Small intestine (tissue), 7 donors: ENCODE measurements at regions not wholly inside any gene's neighbourhood (a gene's known extent, or its start where the extent isn't known, plus 50 kb on each side); places are given as distances from the start of the nearest gene placed in this dataset.

Experiments
- DNase-seq, 2 donors: peaks; one replicate each; pipeline versions ENCODE4 v3.0.0 to v3.0.0-alpha.2; 2013
- FAIRE-seq: peaks from 2 replicates; lab custom pipeline; 2012; peaks lifted over from hg19 to GRCh38; lab: Jason Lieb, UNC
- H3K27ac ChIP-seq, 3 donors: one replicate each; pipeline ENCODE4 v1.5.1; 2013; ENCODE audit warnings: low read length in 2 of 3, mild to moderate bottlenecking in 2 of 3, control low read depth in 1 of 3, inconsistent platforms in 1 of 3, low read depth in 1 of 3, moderate library complexity in 1 of 3
- H3K27me3 ChIP-seq, 3 donors: one replicate each; pipeline ENCODE4 v1.6.1; 2013; ENCODE audit warnings: low read length in 3 of 3, inconsistent platforms in 1 of 3; ENCODE audit not compliant: control insufficient read depth in 3 of 3, insufficient read depth in 3 of 3
- H3K36me3 ChIP-seq, 3 donors: one replicate each; pipeline ENCODE4 v1.6.1; 2013; ENCODE audit warnings: low read length in 3 of 3, inconsistent platforms in 1 of 3, low read depth in 1 of 3, mild to moderate bottlenecking in 1 of 3, moderate library complexity in 1 of 3; ENCODE audit not compliant: control insufficient read depth in 3 of 3, insufficient read depth in 2 of 3
- H3K4me1 ChIP-seq, 3 donors: one replicate each; pipeline ENCODE4 v1.6.1; 2013; ENCODE audit warnings: low read length in 2 of 3, inconsistent platforms in 1 of 3, low read depth in 1 of 3, mild to moderate bottlenecking in 1 of 3, moderate library complexity in 1 of 3; ENCODE audit not compliant: control insufficient read depth in 3 of 3, insufficient read depth in 2 of 3
- H3K4me3 ChIP-seq, 3 donors: one replicate each; pipeline ENCODE4 v1.5.1; 2013; ENCODE audit warnings: low read length in 3 of 3, control low read depth in 1 of 3, inconsistent platforms in 1 of 3, low read depth in 1 of 3, mild to moderate bottlenecking in 1 of 3, moderate library complexity in 1 of 3
- H3K9me3 ChIP-seq, 2 donors: one replicate each; pipeline ENCODE4 v1.6.1; 2013; ENCODE audit warnings: low read depth in 1 of 2, low read length in 1 of 2; ENCODE audit not compliant: control insufficient read depth in 2 of 2, insufficient read depth in 1 of 2
- WGBS, 3 donors: extraction: QIAGEN DNeasy Blood & Tissue Kit; methylation state at CpG; one replicate each; pipeline ENCODE4 v1.1.7; 2013; 5-methylcytosine and 5-hydroxymethylcytosine counted together
- donor health status: healthy with polysubstance abuse.
- donor health status: control.
- donor health status: control.
- donor health status: Bipolar disorder and iron deficiency.
- donor health status: healthy.

DNA sequence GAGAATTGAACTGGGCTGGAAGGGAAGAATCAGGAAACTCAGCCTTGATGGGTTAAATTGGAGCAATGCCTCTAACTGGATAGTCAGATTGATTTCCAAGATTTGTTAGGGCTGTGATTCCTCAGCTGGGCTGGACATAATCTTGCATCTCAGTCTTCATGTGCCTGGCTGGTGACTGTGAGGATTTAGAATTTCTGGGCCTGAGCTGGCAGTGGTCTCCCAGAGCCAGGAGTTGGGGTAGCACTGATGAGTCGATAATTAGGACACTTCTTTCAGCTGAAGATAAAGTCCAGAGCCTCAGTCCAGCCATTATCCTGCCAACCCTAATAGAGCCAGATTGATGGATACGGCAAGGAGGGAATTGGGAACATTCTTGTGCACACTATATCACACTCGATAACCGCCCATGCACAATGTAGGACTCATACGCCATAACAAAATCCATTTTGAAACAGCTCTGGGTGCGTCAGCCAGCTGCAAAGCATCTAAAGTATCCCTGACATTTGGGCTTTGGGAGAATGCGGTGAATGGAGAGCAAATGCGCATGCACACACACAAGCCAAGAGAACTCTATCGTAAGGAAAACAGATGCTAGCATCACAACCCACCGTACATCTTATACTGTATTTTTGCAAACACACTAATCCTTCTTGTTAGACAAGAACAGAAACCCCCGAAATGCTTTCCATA is 405.1 kb upstream of the KLF4 start:
- Histone ChIP-seq H3K4me3 (no peak overlapping the region), H3K4me1 (peaks cover 0 to 2% (median 0%) of the 10 kb centered on the region in 3 donors), H3K9me3 (peaks cover 0 to 8% of the 10 kb centered on the region in 2 donors), H3K27ac (peak overlapping the region in 1 of 3 donors; percentile 38), H3K27me3 (no peaks in the 10 kb centered on the region), H3K36me3 (no peaks in the 10 kb centered on the region)
- DNase-seq (peak in 1 of 2 donors; percentile 39), FAIRE-seq (no peak)
- WGBS, 3 donors: 72 to 90% (median 89%) methylated on average over 11 of the region's 11 CpGs

DNA sequence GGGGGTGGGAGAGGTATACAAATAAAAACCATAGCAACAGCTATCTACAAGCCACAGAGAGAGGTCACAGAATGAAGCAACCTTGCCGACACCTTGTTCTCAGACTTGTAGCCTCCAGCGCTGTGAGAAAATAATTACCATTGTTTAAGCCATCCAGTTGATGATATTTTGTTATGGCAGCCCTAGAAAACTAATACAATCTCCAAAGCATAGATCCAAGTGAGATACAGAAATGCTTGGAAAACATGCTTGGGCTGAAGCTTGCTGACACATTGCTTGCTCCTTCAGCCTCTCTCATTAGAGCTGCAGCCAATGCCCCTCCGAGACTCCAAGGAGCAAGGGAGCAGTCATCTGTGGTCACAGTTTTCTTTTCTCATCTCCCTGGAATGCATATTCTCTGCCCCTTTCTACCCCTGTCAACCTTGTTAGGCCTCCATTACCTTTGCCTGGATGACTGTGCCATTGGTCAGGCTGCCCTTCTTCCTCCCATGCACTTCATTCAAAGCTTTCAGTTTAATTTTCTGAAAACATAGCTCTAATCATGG is 401.4 kb upstream of the KLF4 start:
- Histone ChIP-seq H3K9me3 (peaks cover 0 to 13% of the 10 kb centered on the region in 2 donors), H3K36me3 (no peaks in the 10 kb centered on the region), H3K27ac (no peak overlapping the region), H3K4me3 (no peak overlapping the region), H3K27me3 (no peaks in the 10 kb centered on the region), H3K4me1 (no peaks in the 10 kb centered on the region)
- DNase-seq (no peak), FAIRE-seq (no peak)
- WGBS, 3 donors: 94 to 97% (median 97%) methylated on average over 3 of the region's 3 CpGs

DNA sequence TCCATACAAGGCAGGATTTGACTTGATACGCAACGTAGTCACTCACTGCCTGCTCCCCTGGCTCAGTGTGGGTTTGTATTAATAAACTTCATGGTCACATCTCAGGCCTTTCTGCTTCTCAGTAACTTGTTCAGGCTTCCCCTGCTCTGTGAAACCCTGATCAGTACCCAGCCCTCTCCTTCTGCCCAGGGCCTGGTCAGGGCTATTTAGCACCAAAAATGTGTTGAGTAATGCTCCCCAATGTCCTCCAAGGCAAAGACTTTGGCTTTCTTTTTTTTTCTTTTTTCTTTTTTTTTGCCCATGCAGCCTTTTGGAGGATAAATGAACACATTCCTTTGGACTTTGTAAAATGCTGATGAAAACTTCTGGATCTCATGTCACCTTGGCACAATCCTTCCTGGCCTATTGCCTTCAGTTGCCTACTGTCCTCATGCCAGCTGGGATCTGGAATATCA is 399.2 kb upstream of the KLF4 start:
- WGBS, 3 donors: 86 to 98% (median 98%) methylated on average over 2 of the region's 2 CpGs
- no peak overlapping the region for H3K27ac ChIP-seq
- H3K4me1 ChIP-seq: no peaks in the 10 kb centered on the region
- no peak for FAIRE-seq
- no peaks in the 10 kb centered on the region for H3K27me3 ChIP-seq
- H3K36me3 ChIP-seq: no peaks in the 10 kb centered on the region
- H3K4me3 ChIP-seq: no peak overlapping the region
- peaks cover 0 to 13% of the 10 kb centered on the region in 2 donors for H3K9me3 ChIP-seq
- no peak for DNase-seq

DNA sequence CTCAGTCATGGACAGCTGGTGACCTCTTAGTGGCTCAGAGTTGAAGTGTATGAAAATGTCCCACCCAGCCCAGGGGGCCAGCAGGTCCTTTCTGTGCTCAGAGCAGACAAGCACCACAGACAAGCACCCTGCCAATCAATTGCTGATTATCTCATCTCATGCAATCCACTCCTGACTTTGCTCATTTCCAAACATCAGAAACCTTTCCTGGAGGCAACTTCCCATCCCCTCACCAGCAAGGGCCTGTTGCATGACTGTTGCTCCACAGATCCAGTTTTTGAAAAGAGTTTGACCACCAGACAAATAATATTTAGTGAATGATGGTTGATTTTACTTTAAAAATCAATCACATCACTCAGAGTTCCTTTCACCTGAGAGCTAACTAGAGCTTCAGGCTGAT is 397.3 kb upstream of the KLF4 start:
- DNase-seq (no peak), FAIRE-seq (no peak)
- H3K4me3 ChIP-seq: no peak overlapping the region
- peaks cover 0 to 13% of the 10 kb centered on the region in 2 donors for H3K9me3 ChIP-seq
- no peaks in the 10 kb centered on the region for H3K4me1 ChIP-seq
- H3K27me3 ChIP-seq: no peaks in the 10 kb centered on the region
- no peak overlapping the region for H3K27ac ChIP-seq
- no peaks in the 10 kb centered on the region for H3K36me3 ChIP-seq

DNA sequence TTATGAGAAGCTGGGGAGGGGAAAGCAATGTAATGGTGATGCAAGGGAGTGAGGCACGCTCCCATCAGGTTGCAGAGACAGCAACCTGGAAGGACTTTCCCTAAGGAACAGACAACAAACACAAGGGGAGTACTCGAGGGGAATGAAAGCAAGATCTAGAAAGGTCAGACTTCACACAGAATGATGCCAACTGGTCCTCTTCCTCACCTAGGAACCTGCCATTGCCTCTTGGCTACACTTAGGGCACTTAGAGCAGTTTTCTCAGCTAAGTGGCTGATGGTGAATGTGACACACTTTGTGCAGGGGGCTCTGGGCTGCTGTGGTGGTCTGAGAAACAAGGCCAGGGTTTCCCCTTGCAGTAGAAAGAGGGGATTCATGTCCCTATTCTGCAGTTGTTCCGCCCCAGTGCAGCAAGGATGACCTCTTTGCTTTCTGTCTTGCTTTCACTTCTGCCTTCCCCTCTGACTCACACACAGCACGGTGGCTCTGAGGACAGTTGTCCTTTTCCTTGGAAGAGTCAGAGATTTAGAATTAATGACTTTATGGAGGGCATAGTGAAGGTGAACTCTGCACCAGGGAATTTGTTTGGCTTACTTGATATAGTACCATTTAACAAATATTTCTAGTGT is 394.0 kb upstream of the KLF4 start:
- Histone ChIP-seq H3K27me3 (no peaks in the 10 kb centered on the region), H3K4me1 (no peaks in the 10 kb centered on the region), H3K27ac (no peak overlapping the region), H3K9me3 (peaks cover 0 to 4% of the 10 kb centered on the region in 2 donors), H3K4me3 (no peak overlapping the region), H3K36me3 (no peaks in the 10 kb centered on the region)
- DNase-seq (peak; percentile 71 to 72), FAIRE-seq (no peak)
- WGBS, 3 donors: 34 to 63% (median 48%) methylated on average over 4 of the region's 4 CpGs

DNA sequence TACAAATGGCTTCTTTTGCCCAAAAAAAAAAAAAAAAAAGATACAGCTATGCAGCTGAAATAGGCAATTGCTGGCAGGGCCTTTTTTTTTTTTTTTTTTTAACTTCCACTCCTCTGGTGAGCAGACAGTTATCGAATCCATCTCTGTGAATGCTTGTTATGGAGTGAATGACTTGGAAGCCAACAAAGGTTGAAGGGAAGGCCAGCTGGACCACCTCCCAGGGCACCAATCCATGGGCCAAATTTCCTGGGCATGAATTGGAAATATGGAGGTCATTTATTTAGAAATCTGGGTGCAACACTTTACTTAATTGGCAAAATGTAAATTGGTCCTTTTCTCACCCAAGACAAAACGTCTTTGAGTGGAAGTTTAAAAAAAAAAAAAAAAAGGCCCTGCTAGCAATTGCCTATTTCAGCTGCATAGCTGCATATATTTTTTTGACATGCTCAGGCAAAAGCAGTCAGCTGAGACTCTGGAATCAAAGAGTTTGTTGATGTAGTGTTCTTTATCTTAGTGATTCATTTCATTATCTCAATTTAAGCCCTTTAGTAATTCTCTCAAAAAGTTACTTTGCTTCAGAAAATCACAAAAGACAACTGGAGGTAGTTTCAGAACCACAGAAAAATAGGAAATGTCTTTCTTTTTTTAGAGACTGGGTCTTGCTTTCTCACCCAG is 392.2 kb upstream of the KLF4 start:
- Histone ChIP-seq H3K4me1 (no peaks in the 10 kb centered on the region), H3K27me3 (no peaks in the 10 kb centered on the region), H3K4me3 (no peak overlapping the region), H3K27ac (no peak overlapping the region), H3K9me3 (no peaks in the 10 kb centered on the region), H3K36me3 (no peaks in the 10 kb centered on the region)
- DNase-seq (no peak), FAIRE-seq (no peak)
- 82 to 83% (median 83%) methylated on average over 2 of the region's 2 CpGs for WGBS, 3 donors

DNA sequence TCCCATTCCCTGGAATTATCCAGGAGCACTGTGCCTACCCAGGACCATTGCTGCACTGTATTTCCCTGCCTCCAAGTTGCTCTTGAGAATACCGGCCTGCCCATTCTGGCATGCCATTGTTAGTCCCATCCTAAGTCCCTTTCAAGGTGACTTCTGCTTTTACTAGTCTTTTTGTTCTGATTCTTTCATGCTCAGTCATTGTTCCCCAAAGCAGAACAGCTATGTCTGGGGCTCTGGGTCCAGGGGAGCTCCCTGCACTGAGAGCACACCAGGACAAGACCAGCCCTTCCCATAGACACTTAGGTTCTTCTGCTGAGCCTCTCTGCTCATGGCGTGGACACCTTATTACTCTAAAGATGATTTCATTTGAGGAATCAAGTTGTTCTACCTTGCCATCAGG is 388.9 kb upstream of the KLF4 start:
- FAIRE-seq (no peak), DNase-seq (no peak)
- no peaks in the 10 kb centered on the region for H3K36me3 ChIP-seq
- no peak overlapping the region for H3K4me3 ChIP-seq
- no peaks in the 10 kb centered on the region for H3K27me3 ChIP-seq
- H3K9me3 ChIP-seq: no peaks in the 10 kb centered on the region
- H3K27ac ChIP-seq: no peak overlapping the region
- no peaks in the 10 kb centered on the region for H3K4me1 ChIP-seq
- WGBS, 3 donors: 93 to 100% (median 95%) methylated on average over 2 of the region's 2 CpGs

DNA sequence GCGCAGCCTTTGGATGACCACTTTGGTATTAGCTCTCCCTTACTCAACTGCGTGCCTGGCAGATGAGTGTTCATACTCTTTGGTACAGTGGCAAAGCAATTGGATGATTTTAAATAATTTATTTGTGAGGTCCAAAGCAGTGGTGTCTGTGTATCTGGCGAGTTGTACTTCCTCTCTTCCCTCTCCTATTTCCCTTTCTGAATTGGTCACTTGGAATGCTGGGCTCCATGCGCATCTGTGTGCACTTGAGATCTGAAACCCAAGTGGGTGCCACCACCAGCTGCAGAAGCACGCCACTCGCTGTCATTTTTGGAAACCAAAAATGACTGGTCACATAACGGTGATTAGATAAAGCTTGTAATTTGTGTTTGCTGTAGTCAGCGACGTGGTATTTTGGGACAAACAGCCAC is 386.0 kb upstream of the KLF4 start:
- Histone ChIP-seq H3K4me3 (no peak overlapping the region), H3K4me1 (no peaks in the 10 kb centered on the region), H3K27me3 (no peaks in the 10 kb centered on the region), H3K36me3 (no peaks in the 10 kb centered on the region), H3K9me3 (no peaks in the 10 kb centered on the region), H3K27ac (no peak overlapping the region)
- DNase-seq (no peak), FAIRE-seq (no peak)
- WGBS, 3 donors: 87 to 91% (median 87%) methylated on average over 9 of the region's 9 CpGs
